Activated T-cell treated with anti-CD3 and anti-CD28 coated beads, Interleukin-2, amount 50 U/mL, for 4 hours (primary cell): ENCODE measurements at regions not wholly inside any gene's neighbourhood (a gene's known extent, or its start where the extent isn't known, plus 50 kb on each side); places are given as distances from the start of the nearest gene placed in this dataset.

ENCODE experiments used
- ATAC-seq, 2 donors: fragments of 200-7000 bp; cut with Tn5 transposase; one replicate each; pipeline ENCODE4 v1.10.0; 2021
- DNase-seq: peaks from one replicate; pipeline ENCODE4 v3.0.0-alpha.2; 2020
- H3K27me3 Mint-ChIP-seq: one replicate; pipeline ENCODE4 v1.8.0; 2021; ENCODE audit warnings: low read depth, mixed read lengths
- H3K36me3 Mint-ChIP-seq: one replicate; pipeline ENCODE4 v1.8.0; 2022; ENCODE audit warnings: mixed read lengths; ENCODE audit not compliant: insufficient read depth
- H3K4me1 Mint-ChIP-seq: one replicate; pipeline ENCODE4 v1.8.0; 2021; ENCODE audit warnings: low read depth, mixed read lengths
- H3K4me3 Mint-ChIP-seq: one replicate; pipeline ENCODE4 v1.8.0; 2021; ENCODE audit warnings: mild to moderate bottlenecking, moderate library complexity, mixed read lengths
- H3K9me3 Mint-ChIP-seq: one replicate; pipeline ENCODE4 v1.8.0; 2021; ENCODE audit warnings: mixed read lengths

- H3K4me1 Mint-ChIP-seq = no peaks in the 10 kb centered on the region
- no peak overlapping the region for H3K4me3 Mint-ChIP-seq
- peaks cover 3% of the 10 kb centered on the region for H3K9me3 Mint-ChIP-seq
- ATAC-seq (no peak), DNase-seq (no peak)
- H3K36me3 Mint-ChIP-seq = no peaks in the 10 kb centered on the region
- H3K27me3 Mint-ChIP-seq = peaks cover 2% of the 10 kb centered on the region
These were observed 185.2 kb upstream of the RGMB start for GRCh38 chr5:98588215-98588614.

DNA sequence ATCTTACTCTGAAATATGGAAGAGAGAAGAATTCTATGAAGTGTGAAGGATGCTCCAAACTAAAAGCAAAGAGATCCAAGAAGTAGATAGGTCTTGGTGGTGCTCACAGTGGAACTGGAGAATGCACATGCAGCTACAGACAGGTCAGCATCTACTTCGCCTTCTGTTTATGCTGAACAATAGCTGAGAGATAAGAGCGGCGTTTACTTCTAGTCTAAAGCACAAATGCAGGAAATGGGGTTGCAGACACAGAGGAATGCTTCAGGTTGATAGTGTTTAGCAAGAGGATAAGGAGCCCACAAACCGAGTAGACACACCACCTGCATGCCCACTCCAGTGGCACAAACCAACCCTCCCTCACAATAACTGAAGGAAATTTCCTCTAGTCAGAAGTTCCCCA lies 180.0 kb upstream of the RGMB start:
- H3K36me3 Mint-ChIP-seq = no peaks in the 10 kb centered on the region
- no peak for DNase-seq
- ATAC-seq = no peak
- H3K9me3 Mint-ChIP-seq = peaks cover 4% of the 10 kb centered on the region
- no peaks in the 10 kb centered on the region for H3K4me1 Mint-ChIP-seq
- peaks cover 3% of the 10 kb centered on the region for H3K27me3 Mint-ChIP-seq
- H3K4me3 Mint-ChIP-seq = no peak overlapping the region

- Mint-ChIP-seq H3K27me3 (peaks cover 3% of the 10 kb centered on the region), H3K36me3 (no peaks in the 10 kb centered on the region), H3K9me3 (peaks cover 7% of the 10 kb centered on the region), H3K4me1 (no peaks in the 10 kb centered on the region), H3K4me3 (no peak overlapping the region)
- ATAC-seq (no peak), DNase-seq (no peak)
These were observed 179.4 kb upstream of the RGMB start for GRCh38 chr5:98594098-98594497.

DNA sequence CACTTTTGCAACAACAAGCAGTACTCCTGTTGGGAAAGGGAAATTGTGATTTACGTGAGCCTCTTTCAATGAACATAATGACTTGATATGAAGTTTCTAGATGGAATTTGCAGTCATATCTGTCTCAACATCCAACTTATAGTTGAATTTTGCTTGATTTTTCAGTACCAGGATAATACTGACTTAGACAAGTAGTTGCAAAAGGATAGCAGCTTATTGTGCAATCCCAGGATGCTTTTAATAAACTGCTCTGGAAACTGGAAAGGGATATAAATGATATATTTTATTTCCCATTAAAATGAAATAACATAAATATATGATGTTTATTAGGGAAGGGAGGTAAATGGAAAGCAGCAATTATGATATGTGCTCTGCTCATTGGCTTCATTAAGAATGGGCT lies 174.4 kb upstream of the RGMB start:
- no peaks in the 10 kb centered on the region for H3K36me3 Mint-ChIP-seq
- ATAC-seq = no peak
- DNase-seq = no peak

GRCh38 chr5:98602534-98603112 lies 170.8 kb upstream of the RGMB start:
- DNase-seq = no peak
- Mint-ChIP-seq H3K9me3 (peaks cover 9% of the 10 kb centered on the region), H3K4me3 (no peak overlapping the region), H3K27me3 (no peaks in the 10 kb centered on the region), H3K36me3 (no peaks in the 10 kb centered on the region), H3K4me1 (no peaks in the 10 kb centered on the region)
- ATAC-seq = no peak

More for the DNA sequence above, 174.4 kb upstream of the RGMB start:
- Mint-ChIP-seq H3K9me3 (peaks cover 9% of the 10 kb centered on the region), H3K4me3 (no peak overlapping the region), H3K27me3 (peaks cover 1% of the 10 kb centered on the region), H3K4me1 (no peaks in the 10 kb centered on the region)

DNA sequence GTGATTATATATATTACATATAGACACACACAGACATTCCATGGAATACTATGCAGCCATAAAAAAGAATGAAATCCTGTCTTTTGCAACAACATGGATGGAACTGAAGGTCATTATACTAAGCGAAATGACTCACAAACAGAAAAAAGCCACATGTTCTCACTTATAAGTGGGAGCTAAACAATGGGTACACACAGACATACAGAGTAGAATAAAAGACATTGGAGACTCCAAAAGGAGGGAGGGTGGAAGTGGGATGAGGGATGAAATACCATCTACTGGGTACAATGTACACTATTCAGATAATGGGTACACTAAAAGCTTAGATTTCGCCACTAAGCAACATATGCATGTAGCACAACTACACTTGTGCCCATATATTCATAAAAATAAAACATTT lies 170.0 kb upstream of the RGMB start:
- H3K36me3 Mint-ChIP-seq = no peaks in the 10 kb centered on the region
- H3K4me3 Mint-ChIP-seq = no peak overlapping the region
- H3K4me1 Mint-ChIP-seq = no peaks in the 10 kb centered on the region
- DNase-seq (no peak), ATAC-seq (no peak)
- peaks cover 7% of the 10 kb centered on the region for H3K9me3 Mint-ChIP-seq
- no peaks in the 10 kb centered on the region for H3K27me3 Mint-ChIP-seq

DNA sequence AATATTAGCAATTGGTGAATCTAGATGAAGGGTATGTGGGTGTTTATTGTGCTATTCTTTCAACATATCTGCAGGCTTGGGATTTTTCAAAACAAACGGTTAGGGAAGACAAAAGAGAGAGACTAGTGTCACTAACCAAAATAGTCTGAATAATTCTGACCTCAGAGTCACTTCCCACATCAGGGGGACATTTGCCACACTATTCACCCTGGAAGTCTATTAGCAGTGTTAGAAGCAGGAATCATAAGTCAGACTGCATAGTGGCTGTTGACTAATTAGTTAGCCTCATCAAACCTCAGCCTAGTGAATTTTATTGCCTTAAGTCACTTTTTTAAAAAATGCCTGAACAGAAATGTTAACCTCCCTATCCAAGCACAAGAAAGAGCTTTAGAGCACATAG lies 169.2 kb upstream of the RGMB start:
- no peaks in the 10 kb centered on the region for H3K4me1 Mint-ChIP-seq
- no peaks in the 10 kb centered on the region for H3K36me3 Mint-ChIP-seq
- no peak overlapping the region for H3K4me3 Mint-ChIP-seq
- no peak for ATAC-seq
- H3K27me3 Mint-ChIP-seq = no peaks in the 10 kb centered on the region
- H3K9me3 Mint-ChIP-seq = peaks cover 5% of the 10 kb centered on the region
- DNase-seq = no peak

DNA sequence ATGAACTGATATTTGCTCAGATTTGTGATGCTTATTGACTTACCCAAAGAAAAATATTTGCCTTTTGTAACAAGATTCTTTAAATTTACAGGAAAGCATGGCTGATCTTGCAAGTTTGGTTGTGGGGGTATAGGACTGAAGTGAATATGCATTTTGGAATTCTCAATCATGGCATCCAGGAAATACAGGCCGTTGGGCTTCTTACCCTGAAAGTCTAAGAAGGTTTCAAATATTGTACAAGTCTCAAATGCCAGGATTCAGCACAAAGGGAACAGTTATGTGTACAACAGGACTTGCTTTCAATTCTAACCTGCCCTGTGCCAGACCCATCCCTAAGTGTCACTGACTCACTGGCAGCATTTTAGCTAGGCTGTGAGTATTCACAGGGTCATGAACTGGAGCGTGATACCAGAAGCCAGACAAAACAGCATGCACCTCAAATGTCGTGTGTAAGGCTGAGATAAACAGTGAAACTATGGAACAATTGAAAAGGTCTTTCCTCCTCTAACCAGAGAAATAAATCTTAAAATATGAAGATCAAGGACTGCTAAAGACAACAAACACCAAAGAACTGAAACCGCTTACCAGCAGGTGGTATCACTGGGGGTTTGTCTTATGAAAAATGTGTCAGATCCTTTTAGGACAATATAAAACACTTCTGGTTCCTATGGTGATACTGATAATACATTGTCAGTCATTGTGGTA lies 168.6 kb upstream of the RGMB start:
- DNase-seq = no peak
- Mint-ChIP-seq H3K27me3 (no peaks in the 10 kb centered on the region), H3K36me3 (no peaks in the 10 kb centered on the region), H3K4me3 (no peak overlapping the region), H3K9me3 (peaks cover 5% of the 10 kb centered on the region), H3K4me1 (no peaks in the 10 kb centered on the region)
- ATAC-seq = no peak

DNA sequence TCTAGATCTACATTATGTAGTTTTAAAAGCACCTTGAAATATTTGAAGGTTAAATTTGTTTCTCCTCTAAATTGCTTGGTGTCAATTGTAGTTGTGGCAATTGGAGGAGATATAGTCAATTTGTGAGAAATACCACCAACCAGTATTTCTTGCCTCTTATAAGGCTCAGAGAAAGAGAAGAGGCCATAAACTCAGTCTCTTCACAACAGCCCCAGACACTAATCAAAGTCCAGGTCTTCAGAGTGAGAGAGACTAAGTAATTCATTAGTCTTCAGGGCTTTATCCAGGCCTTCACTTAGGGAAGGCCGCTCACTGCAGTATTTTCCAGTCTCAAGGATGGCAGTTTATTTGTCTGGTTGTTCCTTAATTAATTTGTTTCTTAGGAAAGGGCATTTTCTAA lies 168.0 kb upstream of the RGMB start:
- Mint-ChIP-seq H3K27me3 (no peaks in the 10 kb centered on the region), H3K36me3 (no peaks in the 10 kb centered on the region), H3K9me3 (no peaks in the 10 kb centered on the region), H3K4me1 (no peaks in the 10 kb centered on the region), H3K4me3 (no peak overlapping the region)
- no peak for ATAC-seq
- no peak for DNase-seq

GRCh38 chr5:98606961-98607360 lies 166.5 kb upstream of the RGMB start:
- DNase-seq (no peak), ATAC-seq (no peak)
- no peaks in the 10 kb centered on the region for H3K36me3 Mint-ChIP-seq
- H3K4me1 Mint-ChIP-seq = no peaks in the 10 kb centered on the region
- H3K9me3 Mint-ChIP-seq = no peaks in the 10 kb centered on the region
- H3K27me3 Mint-ChIP-seq = no peaks in the 10 kb centered on the region
- no peak overlapping the region for H3K4me3 Mint-ChIP-seq

DNA sequence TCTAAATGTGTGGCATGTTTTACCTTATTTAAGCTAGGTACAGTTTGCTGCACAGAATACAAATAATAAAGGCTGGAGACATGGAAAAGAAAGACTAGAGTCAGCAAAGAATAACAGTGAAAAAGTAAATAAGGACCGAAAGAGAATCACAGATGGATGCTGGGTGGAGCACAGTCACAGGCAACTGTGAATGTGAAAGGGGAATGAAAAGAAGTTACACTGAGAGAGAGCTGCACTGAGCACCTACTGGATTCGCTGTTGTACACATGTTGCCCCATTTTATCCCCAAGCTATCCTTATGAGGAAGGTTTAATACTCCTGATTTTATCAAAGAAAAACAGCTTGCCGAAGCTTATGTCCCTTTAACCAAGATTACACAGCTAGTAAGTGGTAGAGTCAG lies 165.4 kb upstream of the RGMB start:
- Mint-ChIP-seq H3K27me3 (no peaks in the 10 kb centered on the region), H3K4me3 (no peak overlapping the region), H3K36me3 (no peaks in the 10 kb centered on the region), H3K9me3 (no peaks in the 10 kb centered on the region), H3K4me1 (no peaks in the 10 kb centered on the region)
- ATAC-seq (no peak), DNase-seq (no peak)

GRCh38 chr5:98614341-98614740 lies 159.1 kb upstream of the RGMB start:
- no peak for ATAC-seq
- DNase-seq = no peak
- Mint-ChIP-seq H3K36me3 (no peaks in the 10 kb centered on the region), H3K4me1 (no peaks in the 10 kb centered on the region), H3K4me3 (no peak overlapping the region), H3K27me3 (peaks cover 2% of the 10 kb centered on the region), H3K9me3 (no peaks in the 10 kb centered on the region)

DNA sequence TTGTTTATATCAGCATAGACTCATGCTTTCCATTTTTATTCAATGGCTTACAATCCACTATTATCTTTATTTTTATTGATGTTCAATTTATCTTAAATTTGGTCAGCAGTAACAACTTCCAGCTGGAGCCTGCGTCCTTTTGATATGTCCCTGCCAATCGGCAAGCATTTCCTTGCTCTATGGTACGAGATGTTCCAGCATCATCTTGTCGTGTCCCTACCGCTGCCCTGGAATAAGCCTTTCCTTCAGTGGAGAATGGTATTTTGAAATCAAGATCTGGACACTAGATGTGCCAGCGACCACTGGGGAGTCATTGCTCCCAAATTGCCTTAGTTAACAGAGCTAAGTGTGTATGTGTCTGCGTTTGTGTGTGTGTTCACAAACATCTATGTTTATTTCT lies 151.6 kb upstream of the RGMB start:
- no peak for DNase-seq

DNA sequence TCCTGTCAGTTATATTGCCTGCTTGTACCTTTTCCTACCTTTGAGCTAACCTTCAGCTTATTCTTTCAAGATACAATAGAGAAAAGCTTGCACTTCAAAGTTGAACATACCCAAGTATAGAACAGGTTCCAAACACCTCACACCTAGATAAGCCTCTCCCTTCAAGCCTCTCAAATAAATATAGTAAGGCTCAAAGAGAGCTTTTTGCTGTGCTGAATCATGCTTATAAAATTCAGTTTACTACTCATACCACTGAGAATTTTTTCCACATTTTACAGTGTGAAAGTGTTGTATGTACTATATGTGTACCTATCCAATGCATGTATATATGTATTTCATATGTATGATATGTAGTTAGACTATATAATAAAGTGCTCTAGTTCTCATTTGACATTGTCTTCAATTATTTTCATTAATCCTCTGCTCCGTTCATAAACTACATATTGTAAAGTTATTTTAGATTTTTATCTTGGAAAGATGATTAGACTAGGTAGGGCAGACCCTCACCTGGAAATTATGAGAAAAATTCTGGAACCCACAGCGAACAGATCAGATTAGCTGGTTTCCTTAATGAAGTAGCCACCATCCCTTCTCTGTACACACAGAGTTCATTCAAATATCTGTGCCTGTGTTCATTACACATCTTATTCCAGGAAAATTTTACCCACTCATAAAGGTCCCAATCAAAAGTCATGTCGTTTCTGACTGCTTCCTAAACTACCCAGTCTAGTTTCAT lies 149.2 kb upstream of the RGMB start:
- Mint-ChIP-seq H3K36me3 (no peaks in the 10 kb centered on the region), H3K4me3 (no peak overlapping the region), H3K4me1 (no peaks in the 10 kb centered on the region), H3K9me3 (peaks cover 3% of the 10 kb centered on the region), H3K27me3 (peaks cover 4% of the 10 kb centered on the region)
- ATAC-seq (no peak), DNase-seq (no peak)

More for the DNA sequence above, 151.6 kb upstream of the RGMB start:
- H3K36me3 Mint-ChIP-seq = no peaks in the 10 kb centered on the region
- H3K4me1 Mint-ChIP-seq = no peaks in the 10 kb centered on the region
- no peak overlapping the region for H3K4me3 Mint-ChIP-seq
- ATAC-seq = no peak
- H3K27me3 Mint-ChIP-seq = peaks cover 6% of the 10 kb centered on the region
- H3K9me3 Mint-ChIP-seq = no peaks in the 10 kb centered on the region

GRCh38 chr5:98627121-98627520 lies 146.3 kb upstream of the RGMB start:
- no peaks in the 10 kb centered on the region for H3K4me1 Mint-ChIP-seq
- DNase-seq (no peak), ATAC-seq (no peak)
- peaks cover 3% of the 10 kb centered on the region for H3K9me3 Mint-ChIP-seq
- no peak overlapping the region for H3K4me3 Mint-ChIP-seq
- H3K36me3 Mint-ChIP-seq = no peaks in the 10 kb centered on the region
- peaks cover 4% of the 10 kb centered on the region for H3K27me3 Mint-ChIP-seq
